ENCODE measurements at regions not wholly inside any gene's neighbourhood (a gene's known extent, or its start where the extent isn't known, plus 50 kb on each side); places are given as distances from the start of the nearest gene placed in this dataset.
A peak's percentile ranks its signal among the peaks of the same experiment; 100 is the strongest.

DNA sequence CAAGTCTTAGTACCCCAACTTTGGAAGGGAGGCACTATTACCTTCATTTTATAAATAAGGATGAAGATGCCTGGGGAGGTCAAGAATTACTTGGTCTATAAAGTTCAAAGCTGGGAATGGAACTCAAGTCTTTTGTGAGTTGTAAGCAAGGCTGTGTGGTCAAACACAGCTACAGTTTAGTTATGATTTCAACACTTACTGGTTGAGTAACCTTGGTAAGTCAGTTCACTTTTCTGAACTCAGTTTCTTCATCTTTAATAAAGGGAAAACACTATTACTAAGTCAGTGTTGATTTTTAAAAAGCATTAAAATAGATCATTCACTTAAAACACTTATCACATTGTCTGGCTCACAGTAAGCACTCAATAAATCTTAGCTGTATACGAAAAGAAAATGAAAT is 200.4 kb upstream of the ADAMTS9 start:
- no peak for DNase-seq (ENCODE audit: low read depth)

DNA sequence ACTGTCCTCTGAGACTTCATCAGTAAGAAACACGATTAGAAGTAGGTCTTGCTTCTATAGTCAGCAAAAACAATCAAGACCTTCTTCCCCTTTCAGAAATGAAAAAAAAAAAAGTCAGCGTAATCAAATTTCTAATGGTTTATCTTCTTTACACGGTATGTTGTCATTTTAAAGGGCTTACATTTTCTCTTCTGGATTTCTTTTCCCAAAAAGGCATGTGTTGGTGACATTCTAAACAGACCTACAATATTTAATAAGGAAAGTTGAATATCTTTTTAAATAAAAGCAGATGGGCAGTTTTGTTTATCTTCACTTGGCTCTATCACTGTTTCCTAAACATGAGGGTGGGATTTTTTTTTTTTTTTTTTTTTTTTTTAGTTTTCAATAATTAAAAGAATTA is 197.3 kb upstream of the ADAMTS9 start:
- no peak for DNase-seq (ENCODE audit: low read depth)

DNA sequence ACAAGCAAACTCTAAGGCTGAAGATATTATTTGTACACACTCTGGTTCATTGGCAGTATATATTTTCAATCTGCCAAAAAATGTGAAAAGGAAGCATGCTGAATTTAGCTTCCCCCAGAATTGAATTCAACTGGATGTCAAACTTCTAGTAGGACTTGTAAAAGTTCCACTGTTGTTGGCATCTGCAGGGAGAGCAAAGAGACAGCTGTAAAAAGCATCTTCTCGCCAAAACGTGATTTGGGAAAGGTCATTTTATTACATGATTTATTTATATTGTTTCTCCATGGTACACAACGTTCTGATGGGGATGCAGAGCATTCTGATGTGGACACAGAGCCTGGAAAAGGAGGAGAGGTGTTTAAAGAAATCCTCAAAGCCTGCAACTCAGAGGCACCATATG is 196.7 kb upstream of the ADAMTS9 start:
- DNase-seq (ENCODE audit: low read depth) = no peak

DNA sequence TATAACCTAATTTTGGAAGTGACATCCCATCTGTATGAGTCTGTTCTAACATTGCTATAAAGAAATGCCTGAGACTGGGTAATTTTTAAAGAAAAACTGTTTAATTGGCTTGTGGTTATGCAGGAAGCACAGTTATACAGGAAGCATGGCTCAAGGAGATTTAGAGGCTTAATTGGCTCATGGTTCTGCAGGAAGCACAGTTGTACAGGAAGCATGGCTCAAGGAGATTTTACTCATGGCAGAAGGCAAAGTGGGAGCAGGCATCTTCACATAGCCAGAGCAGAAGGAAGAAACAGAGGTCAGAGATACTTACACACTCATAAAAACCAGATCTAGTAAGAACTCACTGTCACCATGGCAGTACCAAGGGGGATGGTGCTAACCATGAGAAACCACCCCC is 193.1 kb upstream of the ADAMTS9 start:
- no peak for DNase-seq (ENCODE audit: low read depth)

DNA sequence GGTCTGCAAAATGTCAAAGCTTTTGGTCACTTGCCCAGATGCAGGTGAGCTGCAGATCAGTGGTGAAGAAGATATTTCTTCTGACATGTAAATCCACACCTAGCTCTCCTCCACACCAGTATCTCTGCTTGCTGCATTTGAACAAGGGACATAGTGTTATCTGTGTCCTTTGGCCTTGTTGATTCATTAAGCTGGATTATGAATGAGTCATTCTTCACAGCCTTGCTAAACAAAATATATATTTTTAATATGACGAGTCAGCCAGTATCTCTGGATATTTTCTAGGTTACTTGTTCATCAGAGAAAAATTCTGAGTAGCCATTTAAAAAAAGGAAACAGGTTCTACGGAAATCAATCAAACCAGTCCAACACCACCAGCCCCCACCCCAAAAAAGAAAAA is 190.6 kb upstream of the ADAMTS9 start:
- DNase-seq (ENCODE audit: low read depth) = peak; percentile 31

DNA sequence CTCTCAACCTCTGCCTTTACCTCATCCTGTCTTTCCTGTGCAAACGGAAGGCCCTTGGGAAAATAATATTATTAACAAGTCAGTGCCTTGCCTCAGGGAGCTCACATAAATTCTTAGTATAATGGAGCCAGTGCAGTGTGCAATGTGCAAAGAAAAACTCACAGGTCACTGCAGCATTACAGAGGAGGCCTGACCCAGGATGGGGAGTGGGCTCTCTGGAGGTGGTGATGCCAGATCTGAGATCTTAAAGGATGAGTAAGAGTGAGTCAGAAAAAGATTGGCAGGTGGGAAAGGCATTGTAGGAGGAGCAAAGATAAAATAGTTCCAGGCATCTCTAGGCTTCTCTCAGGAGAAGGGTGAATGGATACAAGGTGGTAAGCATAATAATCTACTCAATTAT is 185.6 kb upstream of the ADAMTS9 start:
- DNase-seq (ENCODE audit: low read depth) = no peak

DNA sequence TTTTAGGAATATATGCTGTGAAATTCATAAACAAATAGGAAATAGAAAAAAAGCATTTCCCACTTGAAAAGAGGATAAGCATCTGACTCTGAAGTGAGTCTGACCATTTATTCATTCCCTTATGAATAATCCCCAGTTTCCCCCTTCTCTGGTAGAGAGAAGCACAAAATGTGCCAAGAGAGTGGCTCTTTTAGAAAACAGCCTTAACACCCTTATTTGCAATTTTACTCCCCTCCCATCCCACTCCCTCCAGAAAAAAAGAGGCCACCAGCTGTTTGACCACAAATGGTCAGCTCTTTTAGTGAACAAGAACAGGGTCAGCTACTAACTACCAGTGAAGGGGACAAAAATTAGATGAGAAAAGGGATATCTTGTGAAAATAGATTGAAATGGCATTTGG is 184.5 kb upstream of the ADAMTS9 start:
- no peak for DNase-seq (ENCODE audit: low read depth)

DNA sequence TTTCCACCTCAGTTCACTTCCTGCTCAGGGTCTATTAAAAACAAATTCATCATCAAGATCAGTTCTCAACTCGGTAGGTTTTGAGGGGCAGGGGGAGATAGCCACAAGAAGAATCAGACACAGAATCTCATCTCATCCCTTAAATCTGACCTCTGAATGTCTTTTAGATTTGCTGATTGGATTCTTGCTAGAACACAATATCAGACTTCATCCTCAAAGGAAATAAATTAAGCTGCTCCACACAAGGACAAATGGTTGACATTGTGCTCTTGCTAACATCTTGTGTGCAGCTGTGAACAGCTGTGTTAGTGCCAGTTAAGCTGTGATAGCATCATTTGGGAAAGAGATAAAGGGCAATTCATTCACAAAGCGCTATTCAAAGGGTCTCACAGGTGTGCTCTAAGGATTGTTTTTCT is 184.0 kb upstream of the ADAMTS9 start:
- DNase-seq (ENCODE audit: low read depth) = no peak

DNA sequence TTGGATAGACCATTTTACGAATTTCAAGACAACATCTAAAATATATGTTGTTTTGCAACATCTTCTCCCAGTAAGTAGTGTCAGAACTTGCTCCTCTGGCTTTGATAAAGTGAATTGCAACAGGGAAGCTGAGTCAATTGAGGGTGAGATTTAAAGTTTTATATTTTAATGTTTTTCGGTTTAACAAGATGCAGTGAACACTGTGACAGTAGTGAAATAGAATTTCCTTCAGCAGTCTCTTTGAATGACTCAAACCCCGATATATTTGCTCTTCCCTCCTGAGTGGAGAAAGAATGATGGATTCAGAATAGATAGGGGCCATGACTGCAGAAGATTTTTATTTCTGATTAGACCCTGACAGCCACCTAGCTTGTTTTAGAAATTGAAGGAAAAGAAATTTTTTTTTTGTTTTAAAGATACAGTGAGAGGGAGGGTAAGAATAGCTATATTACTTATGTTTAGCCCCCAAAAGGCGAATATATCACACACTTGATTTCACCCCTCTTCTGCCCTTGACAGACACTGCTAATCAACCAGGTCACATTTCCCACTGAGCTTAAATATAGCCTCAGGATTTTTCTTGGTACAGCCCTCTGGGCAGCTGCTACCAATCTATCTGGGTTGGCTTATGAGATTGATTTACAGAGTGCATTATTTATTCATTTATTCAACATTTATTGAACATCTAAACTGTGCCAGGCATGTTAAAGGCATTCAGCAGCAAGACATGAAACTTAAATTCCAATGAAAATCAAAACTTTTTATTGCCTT is 183.3 kb upstream of the ADAMTS9 start:
- peak; percentile 19 for DNase-seq (ENCODE audit: low read depth)

DNA sequence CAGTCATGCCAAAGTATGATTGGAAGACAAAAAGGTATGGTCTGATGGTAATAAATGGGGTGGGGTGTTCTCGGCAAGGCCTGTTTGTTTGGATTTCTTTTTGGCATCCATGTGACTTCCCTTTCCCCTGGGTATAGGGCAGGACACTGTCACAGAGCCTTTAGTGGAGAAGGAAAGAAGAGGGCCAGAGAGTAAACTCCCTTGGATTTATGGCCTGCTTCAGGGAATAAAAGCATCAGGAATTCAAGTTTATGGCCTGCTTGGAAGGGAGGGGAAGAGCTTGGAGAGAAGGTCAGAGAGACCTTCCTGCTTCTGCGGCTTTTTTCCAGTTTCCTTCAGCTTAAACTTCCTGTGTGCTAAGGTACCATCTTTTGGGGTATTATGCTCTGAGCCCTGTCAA is 179.4 kb upstream of the ADAMTS9 start:
- no peak for DNase-seq (ENCODE audit: low read depth)

DNA sequence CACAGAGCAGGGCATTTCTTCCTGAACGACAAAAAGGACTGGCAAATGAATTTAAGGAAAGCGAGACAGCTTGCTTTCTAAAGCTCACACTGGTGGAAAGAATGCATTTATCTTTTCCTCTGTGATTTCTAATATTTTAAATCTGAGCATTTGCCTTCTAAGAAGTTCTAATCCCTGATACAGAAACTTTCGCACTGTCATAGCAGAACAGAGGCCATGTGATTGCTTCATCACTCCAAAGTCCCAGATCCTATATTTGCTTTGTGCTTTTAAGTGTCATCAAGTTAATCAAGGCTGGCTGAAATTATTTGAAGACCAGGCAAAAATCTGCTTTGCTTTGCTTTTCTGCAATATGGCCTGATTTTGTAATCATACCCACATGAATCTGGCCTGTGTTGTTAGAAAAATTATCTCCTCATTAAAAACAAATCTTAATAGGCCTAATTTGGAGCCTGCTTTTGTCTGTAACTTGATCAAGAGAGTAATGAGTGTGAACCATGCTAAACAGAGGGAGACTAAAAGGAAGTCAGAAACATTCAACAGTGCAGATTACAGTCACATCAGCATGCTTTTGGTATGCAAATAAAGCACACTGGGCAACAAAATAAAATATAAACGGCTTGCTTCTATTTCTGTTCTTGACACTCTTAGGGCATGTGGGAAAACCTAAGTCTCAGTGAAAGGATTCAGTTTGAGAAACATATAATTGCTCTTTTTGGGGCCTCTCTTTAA is 178.2 kb upstream of the ADAMTS9 start:
- no peak for DNase-seq (ENCODE audit: low read depth)

DNA sequence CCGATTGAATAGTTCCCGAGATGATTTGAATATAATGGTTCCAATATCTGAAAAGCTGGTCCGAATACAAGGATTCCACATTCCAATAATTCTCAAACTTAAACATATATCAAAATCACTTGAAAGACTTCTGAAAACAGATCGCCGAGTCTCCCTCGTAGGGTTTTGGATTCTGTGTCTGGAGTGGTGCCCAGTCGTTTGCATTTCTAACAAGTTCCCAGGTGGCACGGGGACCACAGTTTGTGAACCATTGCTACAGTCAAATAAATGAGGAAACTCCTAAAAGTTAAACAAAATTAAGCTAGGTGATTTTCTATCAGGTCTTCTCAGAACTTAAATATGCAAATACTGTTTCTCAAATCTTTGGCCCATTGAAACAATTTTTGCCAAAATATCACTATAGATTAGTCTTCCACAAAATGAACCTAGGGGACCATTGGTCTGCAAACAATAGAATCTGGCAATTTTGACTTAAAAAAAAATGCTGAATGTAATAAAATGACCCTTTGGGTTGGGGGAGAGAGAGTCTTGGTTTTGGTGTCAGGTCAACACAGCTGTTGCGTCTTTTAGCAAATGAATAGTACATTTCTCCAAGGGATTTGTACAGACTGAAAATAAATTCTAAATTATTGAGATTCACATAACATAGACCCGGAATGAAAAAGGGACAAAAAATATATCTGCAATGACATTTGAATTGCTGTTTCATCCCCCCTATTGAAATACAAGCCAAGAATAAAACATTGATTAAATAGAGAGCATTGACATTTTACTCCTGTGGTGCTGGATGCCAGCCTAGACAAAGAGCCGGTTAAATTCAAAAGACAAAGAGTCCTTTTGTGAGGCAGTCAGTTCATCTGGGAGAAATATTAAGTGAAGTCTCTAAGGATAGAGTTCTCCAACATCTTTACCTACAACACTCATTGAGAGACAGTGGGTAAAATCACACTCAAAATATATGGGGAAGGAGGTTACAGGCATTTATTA is 175.7 kb upstream of the ADAMTS9 start:
- no peak for DNase-seq (ENCODE audit: low read depth)

DNA sequence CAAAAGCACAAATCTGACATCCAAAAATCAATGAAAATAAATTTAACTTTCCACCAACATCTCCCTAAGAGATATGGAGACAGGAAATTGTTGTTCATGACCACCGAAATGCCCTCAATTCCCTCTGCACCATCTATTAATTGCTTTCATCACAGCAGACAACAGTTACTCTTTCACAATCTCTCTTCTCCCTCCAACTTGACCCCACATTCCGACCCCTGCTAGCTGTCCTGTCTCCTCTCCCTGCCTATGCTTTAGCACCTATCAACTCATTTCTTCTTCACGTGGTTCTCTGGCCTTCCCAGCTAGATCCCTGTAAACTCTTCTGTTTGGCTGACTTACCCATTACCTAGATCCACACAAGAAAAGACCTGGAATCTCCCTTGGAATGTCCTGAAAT is 173.9 kb upstream of the ADAMTS9 start:
- DNase-seq (ENCODE audit: low read depth) = no peak

DNA sequence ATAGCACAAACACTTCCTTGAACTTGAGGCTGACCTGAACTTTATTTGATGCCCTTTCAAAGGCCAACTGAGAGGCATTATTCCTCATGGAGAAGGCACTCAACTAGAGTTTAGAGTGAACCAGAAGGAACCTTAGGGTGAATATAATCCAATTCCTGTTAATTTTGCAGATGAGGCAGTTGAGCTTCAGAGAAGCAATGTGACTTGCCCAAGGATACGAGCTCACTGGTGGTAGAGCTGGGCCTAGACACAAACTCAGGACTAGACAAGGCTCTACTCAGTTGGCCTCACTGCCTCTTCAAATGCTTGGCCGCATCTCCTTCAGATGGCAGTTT is 172.7 kb upstream of the ADAMTS9 start:
- DNase-seq (ENCODE audit: low read depth) = no peak

DNA sequence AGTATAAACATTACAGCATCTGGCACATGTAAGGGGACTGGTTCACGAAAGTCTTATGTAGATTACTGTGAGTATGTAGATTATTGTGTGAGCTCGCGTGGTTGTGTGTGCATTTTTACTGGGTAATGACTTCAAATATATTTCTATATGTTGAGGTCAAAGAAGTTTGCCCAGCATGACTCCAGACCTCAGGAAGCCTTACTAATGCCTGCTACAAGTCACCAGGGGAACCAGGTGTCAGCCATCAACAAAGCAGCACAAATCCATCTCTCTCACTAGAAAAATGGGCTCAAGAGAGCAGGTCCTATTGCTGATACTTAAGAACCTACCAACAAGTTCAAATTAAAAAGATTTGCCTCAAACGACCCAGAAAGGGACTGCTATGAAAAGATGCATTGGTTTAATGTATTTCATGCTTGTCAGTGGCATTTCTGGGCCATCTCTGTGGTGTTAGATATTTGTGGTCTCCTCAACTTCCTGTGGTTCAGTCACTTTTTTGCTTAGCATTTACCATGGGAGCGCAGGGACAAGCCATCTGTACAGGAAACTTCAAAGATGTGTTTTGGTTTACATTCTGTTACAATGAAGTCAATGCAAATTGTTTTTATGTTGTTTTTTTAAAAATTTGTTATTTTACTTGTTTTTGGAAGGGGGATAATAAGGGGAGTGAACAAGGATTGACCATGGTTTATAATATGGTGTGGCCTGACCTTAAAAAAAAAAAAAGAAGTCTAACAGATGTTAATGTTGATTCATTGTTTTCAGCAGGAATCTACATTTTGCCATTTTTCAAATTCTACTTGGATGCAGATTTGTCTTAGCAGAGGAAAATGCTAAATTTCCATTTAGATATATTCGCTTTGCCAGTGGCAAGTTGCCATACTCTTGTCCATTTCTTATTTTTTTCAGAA is 172.1 kb upstream of the ADAMTS9 start:
- DNase-seq (ENCODE audit: low read depth) = no peak

DNA sequence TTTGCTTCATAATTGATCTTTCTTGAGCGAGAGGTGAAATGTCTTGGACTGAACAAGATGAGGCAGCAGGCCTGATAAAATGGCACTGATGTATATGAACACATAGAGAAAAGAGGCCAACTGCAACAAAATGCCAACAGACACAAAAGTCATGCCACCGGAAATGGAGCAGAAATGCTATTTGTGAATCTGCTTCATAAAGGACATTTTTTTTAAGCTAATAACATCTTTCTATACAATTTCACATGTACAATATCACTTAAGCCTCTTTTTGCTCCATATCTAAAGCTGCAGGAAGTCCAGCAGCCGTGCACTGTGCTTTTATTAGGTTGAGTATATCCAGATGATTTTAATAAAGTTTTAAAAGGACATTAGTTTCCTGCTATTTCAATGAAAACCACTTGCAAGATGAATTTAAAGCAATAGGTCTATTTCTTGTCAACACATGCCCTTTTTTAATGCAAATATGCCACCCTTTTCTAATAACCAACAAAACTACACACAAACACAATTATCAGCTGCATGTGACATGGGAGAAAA is 169.2 kb upstream of the ADAMTS9 start:
- DNase-seq (ENCODE audit: low read depth) = no peak

DNA sequence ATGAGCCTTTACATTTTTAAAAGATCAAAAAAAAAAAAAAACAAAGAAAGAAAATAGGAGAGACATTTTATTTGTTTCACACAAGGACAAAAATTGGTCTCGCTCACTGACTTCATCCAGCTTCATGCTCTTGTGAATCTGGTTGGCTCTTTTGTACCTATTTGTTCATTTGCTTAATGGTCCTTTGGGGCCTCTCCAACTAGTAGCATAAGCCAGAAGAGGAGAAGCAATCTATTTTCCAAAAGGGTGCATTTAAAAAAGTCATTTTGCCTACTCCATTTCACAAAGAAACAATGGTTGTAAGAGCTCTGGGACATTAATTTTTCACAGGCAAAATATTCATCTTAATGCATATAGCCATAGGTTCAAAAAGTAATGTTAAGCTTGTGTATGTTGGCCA is 168.3 kb upstream of the ADAMTS9 start:
- no peak for DNase-seq (ENCODE audit: low read depth)

DNA sequence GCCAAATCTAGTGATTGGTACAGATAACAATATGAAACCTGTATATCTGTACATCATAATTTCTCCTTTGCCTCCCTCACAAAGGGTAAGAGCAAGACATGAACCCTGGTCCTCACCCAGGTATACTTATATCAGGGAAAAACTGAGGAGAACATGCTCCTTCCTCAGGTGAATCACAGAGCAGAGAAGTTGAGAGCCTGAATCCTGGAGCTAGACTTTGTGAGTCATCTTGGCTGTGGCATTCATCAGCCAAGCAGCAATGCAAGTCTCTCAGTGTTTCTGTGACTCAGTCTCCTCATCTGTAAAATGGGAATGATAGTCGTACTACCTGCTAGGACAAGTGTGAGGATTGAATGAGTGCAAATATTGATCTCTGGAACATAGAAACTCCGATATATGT is 165.7 kb upstream of the ADAMTS9 start:
- no peak for DNase-seq (ENCODE audit: low read depth)

DNA sequence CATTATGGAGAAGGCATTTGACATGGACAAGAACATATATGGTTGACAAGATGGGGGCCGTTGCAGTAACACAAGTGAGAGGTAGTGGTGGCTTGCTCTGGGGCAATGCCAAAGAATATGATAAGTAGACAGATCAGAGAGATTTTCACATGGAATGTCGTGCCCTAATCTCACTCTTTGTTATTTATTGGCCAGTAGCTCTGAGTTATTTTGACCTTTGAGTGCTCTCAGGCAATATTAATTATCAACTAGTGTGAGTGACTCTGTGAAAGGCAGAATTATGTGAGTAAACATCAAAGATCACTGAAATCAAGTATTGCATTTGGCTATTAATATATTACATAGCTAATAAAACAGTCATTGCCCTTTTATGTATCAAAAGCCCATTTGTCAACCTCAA is 164.9 kb upstream of the ADAMTS9 start:
- no peak for DNase-seq (ENCODE audit: low read depth)

DNA sequence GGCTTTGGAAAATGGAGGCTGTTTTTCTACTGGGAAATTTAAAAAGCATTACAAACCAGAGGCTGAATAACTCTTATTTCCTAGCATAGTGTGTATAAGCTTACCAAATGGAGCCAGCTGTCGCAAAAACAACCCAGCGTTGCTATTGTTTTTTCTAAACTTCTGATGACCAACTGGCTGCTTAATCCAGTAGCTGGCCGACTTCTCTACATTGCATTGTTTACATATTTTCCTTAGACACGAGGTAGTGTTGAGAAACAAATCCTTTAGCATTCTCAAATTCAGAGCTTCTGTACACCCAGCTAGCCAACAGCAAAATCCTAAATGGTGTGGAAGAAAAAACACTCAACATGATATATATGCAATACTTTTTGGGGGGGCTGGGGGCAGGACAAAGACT is 161.0 kb upstream of the ADAMTS9 start:
- no peak for DNase-seq (ENCODE audit: low read depth)

DNA sequence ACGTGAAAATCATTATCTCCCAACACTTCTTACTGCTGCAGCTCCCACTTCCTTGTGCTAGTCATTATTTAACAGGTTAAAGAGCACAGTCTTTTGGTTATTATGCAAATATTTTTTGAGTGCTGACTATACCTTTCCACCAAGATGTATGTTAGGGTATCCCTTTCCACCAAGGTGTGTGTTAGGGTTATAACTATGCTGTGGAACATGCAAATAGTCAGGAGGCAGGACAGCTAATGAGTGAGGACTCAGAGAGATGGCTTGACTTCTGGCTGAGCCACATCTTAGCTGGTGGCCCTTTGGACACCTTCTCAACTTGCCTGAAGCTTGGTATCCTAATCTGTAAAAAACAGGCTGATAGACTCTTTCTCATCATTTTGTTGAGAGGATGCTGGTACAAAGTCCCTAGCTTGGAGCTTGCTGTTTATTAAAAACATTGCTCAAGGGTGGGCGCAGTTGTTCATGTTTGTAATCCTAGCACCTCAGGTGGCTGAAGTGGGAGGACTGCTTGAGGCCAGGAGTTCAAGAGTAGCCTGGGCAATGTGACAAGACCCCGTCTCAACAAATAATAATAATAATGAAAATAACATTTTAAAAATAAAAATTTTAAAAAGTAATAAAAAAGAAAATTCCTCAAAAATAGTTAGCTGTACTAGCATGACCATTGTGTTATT is 160.5 kb upstream of the ADAMTS9 start:
- no peak for DNase-seq (ENCODE audit: low read depth)
